GM23338 (cell line): ENCODE measurements at regions not wholly inside any gene's neighbourhood (a gene's known extent, or its start where the extent isn't known, plus 50 kb on each side); places are given as distances from the start of the nearest gene placed in this dataset.

Experiments used
- ATAC-seq: fragments of 200-7000 bp; cut with Tn5 transposase; 3 replicates; pipeline ENCODE4 v1.9.1; 2020
- DNase-seq: peaks from one replicate; pipeline ENCODE4 v3.0.0-alpha.2; 2015; ENCODE audit warnings: low spot score
- H2AFZ ChIP-seq: fragments of 200-600 bp; sonication (generic); 2 replicates; pipeline ENCODE4 v1.8.0; 2016; ENCODE audit warnings: antibody characterized with exemption, mild to moderate bottlenecking, moderate library complexity
- H3F3A ChIP-seq: fragments of 200-600 bp; sonication (generic); replicated peaks from 2 replicates; pipeline ENCODE4 v1.8.0; 2017; ENCODE audit warnings: antibody characterized with exemption, mixed run types, low read depth
- H3K27ac ChIP-seq: fragments of 200-600 bp; sonication (generic); 2 replicates; pipeline ENCODE4 v1.6.1; 2016; ENCODE audit warnings: low read depth
- H3K27me3 ChIP-seq: fragments of 200-600 bp; sonication (generic); 2 replicates; pipeline ENCODE4 v1.8.0; 2016; ENCODE audit warnings: mild to moderate bottlenecking, mixed run types, moderate library complexity; ENCODE audit not compliant: insufficient read depth
- H3K36me3 ChIP-seq: fragments of 200-600 bp; sonication (generic); 2 replicates; pipeline ENCODE4 v1.8.0; 2016; ENCODE audit warnings: mild to moderate bottlenecking; ENCODE audit not compliant: insufficient read depth
- H3K4me1 ChIP-seq: fragments of 200-600 bp; sonication (generic); 2 replicates; pipeline ENCODE4 v1.8.0; 2016; ENCODE audit warnings: mild to moderate bottlenecking, moderate library complexity; ENCODE audit not compliant: insufficient read depth
- H3K4me2 ChIP-seq: fragments of 200-600 bp; sonication (generic); 2 replicates; pipeline ENCODE4 v1.7.1; 2017; ENCODE audit warnings: mixed run types
- H3K4me3 ChIP-seq: fragments of 200-600 bp; sonication (generic); 2 replicates; pipeline ENCODE4 v1.6.1; 2016; ENCODE audit warnings: mixed run types
- H3K79me2 ChIP-seq: fragments of 200-600 bp; sonication (generic); replicated peaks from 2 replicates; pipeline ENCODE4 v1.8.0; 2017; ENCODE audit warnings: mild to moderate bottlenecking; ENCODE audit not compliant: insufficient read depth
- H3K9me2 ChIP-seq: fragments of 200-600 bp; sonication (generic); 2 replicates; pipeline ENCODE4 v1.8.0; 2017; ENCODE audit not compliant: insufficient read depth
- H4K20me1 ChIP-seq: fragments of 200-600 bp; sonication (generic); replicated peaks from 2 replicates; pipeline ENCODE4 v1.8.0; 2017; ENCODE audit warnings: mild to moderate bottlenecking; ENCODE audit not compliant: insufficient read depth
- H3K27ac Mint-ChIP-seq: 2 replicates; pipeline ENCODE4 v1.8.0; 2020; ENCODE audit warnings: inconsistent platforms, mild to moderate bottlenecking, moderate library complexity, mixed read lengths
- H3K27me3 Mint-ChIP-seq: 3 replicates; pipeline ENCODE4 v1.8.0; 2022; ENCODE audit warnings: low read depth, mild to moderate bottlenecking, moderate library complexity, mixed read lengths, inconsistent platforms; ENCODE audit not compliant: insufficient read depth, poor library complexity
- H3K36me3 Mint-ChIP-seq: 3 replicates; pipeline ENCODE4 v1.8.0; 2021; ENCODE audit warnings: low read depth, mild to moderate bottlenecking, inconsistent platforms, moderate library complexity, mixed read lengths
- H3K4me1 Mint-ChIP-seq: 3 replicates; pipeline ENCODE4 v1.8.0; 2020; ENCODE audit warnings: mild to moderate bottlenecking, inconsistent platforms, mixed read lengths
- H3K4me3 Mint-ChIP-seq: 3 replicates; pipeline ENCODE4 v1.8.0; 2021; ENCODE audit warnings: moderate library complexity, mild to moderate bottlenecking, inconsistent platforms, mixed read lengths
- H3K9me3 Mint-ChIP-seq: 3 replicates; pipeline ENCODE4 v1.8.0; 2020; ENCODE audit warnings: moderate library complexity, mild to moderate bottlenecking, inconsistent platforms, mixed read lengths
- CREB1 ChIP-seq: fragments of 250-450 bp; sonication (Bioruptor Pico); IDR thresholded peaks from 2 replicates; pipeline ENCODE4 v1.5.0; 2020; ENCODE audit warnings: low read depth, mild to moderate bottlenecking, moderate library complexity
- EZH2 ChIP-seq: fragments of 200-600 bp; sonication (generic); IDR thresholded peaks from one replicate; pipeline ENCODE4 v1.8.0; 2017; ENCODE audit warnings: antibody characterized with exemption, mild to moderate bottlenecking, low read depth; ENCODE audit not compliant: unreplicated experiment
- EZH2phosphoT487 ChIP-seq: fragments of 200-600 bp; sonication (generic); IDR thresholded peaks from one replicate; pipeline ENCODE4 v1.8.1; 2018; ENCODE audit warnings: antibody characterized with exemption; ENCODE audit not compliant: unreplicated experiment
- JUNB ChIP-seq: IDR thresholded peaks from one replicate; pipeline ENCODE4 v1.6.1; 2016; ENCODE audit warnings: antibody characterized with exemption; ENCODE audit not compliant: unreplicated experiment
- NANOG ChIP-seq: IDR thresholded peaks from 2 replicates; pipeline ENCODE4 v1.6.1; 2016; ENCODE audit warnings: antibody characterized with exemption, borderline replicate concordance
- POLR2AphosphoS5 ChIP-seq: IDR thresholded peaks from 2 replicates; pipeline ENCODE4 v1.6.1; 2016; ENCODE audit warnings: antibody characterized with exemption, low read depth
- STAT1 ChIP-seq: IDR thresholded peaks from one replicate; pipeline ENCODE4 v1.6.1; 2016; ENCODE audit warnings: antibody characterized with exemption; ENCODE audit not compliant: unreplicated experiment
- ZNF114 ChIP-seq: fragments of 250-450 bp; sonication (Bioruptor Pico); IDR thresholded peaks from 2 replicates; pipeline ENCODE4 v1.5.0; 2020; ENCODE audit warnings: mild to moderate bottlenecking, moderate library complexity
- ZNF331 ChIP-seq: fragments of 250-450 bp; sonication (Bioruptor Pico); IDR thresholded peaks from 2 replicates; pipeline ENCODE4 v1.5.0; 2020; ENCODE audit warnings: low read depth, mild to moderate bottlenecking, moderate library complexity
- TF ChIP-seq, protein P1 (sequence below), 2 experiments: fragments of 200-600 bp in 1 of 2; sonication (generic) in 1 of 2; conservative IDR thresholded peaks; 2 replicates each; pipeline versions ENCODE4 v1.5.1 to v1.6.1; 2016 to 2017; ENCODE audit warnings: antibody characterized with exemption in 2 of 2, low read depth in 2 of 2, mild to moderate bottlenecking in 2 of 2, moderate library complexity in 1 of 2
- TF ChIP-seq, protein P2 (sequence below): fragments of 250-450 bp; sonication (Bioruptor Pico); IDR thresholded peaks from 2 replicates; pipeline ENCODE4 v1.5.0; 2020; ENCODE audit warnings: mild to moderate bottlenecking, moderate library complexity
- TF ChIP-seq, protein P3 (sequence below): IDR thresholded peaks from one replicate; pipeline ENCODE4 v1.6.1; 2018; ENCODE audit warnings: antibody characterized with exemption; ENCODE audit not compliant: unreplicated experiment
- TF ChIP-seq, protein P4 (sequence below): IDR thresholded peaks from 2 replicates; pipeline ENCODE4 v1.6.1; 2016; ENCODE audit warnings: antibody characterized with exemption

DNA sequence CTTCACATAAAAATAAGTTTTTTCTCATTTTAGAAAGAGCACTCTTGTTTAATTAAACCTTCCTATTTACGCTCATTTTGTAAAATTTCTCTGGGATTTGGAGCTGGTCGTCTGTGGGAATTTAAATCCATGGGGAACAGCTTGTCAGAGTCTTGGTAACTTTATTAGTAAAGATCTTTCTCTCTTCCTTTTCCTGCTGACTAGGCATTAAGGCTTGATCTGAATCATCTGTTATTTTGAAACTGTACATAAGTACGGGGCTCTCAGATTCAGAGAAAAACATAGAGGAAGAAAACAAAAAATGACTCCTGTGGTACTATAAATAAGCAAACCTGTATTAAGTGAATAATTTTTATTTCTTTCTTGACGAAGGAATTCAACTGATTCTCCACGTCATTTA, 150.2 kb downstream of the ST6GAL2 start:
- H3K79me2 ChIP-seq: no peaks in the 10 kb centered on the region
- no peak for DNase-seq
- no peak overlapping the region for H3K4me2 ChIP-seq
- H3K4me1 Mint-ChIP-seq: peaks cover 5% of the 10 kb centered on the region; the same call in 2 of the 3 replicates
- H3K9me2 ChIP-seq: peaks cover 9% of the 10 kb centered on the region
- H3K27me3 Mint-ChIP-seq: peaks cover 2% of the 10 kb centered on the region
- no peak for ATAC-seq
- no peaks in the 10 kb centered on the region for H3K27me3 ChIP-seq
- no peak overlapping the region for H3K4me3 Mint-ChIP-seq
- no peak for TF ChIP-seq NANOG
- TF ChIP-seq, protein P1, sequence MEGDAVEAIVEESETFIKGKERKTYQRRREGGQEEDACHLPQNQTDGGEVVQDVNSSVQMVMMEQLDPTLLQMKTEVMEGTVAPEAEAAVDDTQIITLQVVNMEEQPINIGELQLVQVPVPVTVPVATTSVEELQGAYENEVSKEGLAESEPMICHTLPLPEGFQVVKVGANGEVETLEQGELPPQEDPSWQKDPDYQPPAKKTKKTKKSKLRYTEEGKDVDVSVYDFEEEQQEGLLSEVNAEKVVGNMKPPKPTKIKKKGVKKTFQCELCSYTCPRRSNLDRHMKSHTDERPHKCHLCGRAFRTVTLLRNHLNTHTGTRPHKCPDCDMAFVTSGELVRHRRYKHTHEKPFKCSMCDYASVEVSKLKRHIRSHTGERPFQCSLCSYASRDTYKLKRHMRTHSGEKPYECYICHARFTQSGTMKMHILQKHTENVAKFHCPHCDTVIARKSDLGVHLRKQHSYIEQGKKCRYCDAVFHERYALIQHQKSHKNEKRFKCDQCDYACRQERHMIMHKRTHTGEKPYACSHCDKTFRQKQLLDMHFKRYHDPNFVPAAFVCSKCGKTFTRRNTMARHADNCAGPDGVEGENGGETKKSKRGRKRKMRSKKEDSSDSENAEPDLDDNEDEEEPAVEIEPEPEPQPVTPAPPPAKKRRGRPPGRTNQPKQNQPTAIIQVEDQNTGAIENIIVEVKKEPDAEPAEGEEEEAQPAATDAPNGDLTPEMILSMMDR (conservative IDR thresholded peaks at IDR 0.05; ENCODE audit: low read depth in 2 of 2): no peak
- TF ChIP-seq, protein P2, sequence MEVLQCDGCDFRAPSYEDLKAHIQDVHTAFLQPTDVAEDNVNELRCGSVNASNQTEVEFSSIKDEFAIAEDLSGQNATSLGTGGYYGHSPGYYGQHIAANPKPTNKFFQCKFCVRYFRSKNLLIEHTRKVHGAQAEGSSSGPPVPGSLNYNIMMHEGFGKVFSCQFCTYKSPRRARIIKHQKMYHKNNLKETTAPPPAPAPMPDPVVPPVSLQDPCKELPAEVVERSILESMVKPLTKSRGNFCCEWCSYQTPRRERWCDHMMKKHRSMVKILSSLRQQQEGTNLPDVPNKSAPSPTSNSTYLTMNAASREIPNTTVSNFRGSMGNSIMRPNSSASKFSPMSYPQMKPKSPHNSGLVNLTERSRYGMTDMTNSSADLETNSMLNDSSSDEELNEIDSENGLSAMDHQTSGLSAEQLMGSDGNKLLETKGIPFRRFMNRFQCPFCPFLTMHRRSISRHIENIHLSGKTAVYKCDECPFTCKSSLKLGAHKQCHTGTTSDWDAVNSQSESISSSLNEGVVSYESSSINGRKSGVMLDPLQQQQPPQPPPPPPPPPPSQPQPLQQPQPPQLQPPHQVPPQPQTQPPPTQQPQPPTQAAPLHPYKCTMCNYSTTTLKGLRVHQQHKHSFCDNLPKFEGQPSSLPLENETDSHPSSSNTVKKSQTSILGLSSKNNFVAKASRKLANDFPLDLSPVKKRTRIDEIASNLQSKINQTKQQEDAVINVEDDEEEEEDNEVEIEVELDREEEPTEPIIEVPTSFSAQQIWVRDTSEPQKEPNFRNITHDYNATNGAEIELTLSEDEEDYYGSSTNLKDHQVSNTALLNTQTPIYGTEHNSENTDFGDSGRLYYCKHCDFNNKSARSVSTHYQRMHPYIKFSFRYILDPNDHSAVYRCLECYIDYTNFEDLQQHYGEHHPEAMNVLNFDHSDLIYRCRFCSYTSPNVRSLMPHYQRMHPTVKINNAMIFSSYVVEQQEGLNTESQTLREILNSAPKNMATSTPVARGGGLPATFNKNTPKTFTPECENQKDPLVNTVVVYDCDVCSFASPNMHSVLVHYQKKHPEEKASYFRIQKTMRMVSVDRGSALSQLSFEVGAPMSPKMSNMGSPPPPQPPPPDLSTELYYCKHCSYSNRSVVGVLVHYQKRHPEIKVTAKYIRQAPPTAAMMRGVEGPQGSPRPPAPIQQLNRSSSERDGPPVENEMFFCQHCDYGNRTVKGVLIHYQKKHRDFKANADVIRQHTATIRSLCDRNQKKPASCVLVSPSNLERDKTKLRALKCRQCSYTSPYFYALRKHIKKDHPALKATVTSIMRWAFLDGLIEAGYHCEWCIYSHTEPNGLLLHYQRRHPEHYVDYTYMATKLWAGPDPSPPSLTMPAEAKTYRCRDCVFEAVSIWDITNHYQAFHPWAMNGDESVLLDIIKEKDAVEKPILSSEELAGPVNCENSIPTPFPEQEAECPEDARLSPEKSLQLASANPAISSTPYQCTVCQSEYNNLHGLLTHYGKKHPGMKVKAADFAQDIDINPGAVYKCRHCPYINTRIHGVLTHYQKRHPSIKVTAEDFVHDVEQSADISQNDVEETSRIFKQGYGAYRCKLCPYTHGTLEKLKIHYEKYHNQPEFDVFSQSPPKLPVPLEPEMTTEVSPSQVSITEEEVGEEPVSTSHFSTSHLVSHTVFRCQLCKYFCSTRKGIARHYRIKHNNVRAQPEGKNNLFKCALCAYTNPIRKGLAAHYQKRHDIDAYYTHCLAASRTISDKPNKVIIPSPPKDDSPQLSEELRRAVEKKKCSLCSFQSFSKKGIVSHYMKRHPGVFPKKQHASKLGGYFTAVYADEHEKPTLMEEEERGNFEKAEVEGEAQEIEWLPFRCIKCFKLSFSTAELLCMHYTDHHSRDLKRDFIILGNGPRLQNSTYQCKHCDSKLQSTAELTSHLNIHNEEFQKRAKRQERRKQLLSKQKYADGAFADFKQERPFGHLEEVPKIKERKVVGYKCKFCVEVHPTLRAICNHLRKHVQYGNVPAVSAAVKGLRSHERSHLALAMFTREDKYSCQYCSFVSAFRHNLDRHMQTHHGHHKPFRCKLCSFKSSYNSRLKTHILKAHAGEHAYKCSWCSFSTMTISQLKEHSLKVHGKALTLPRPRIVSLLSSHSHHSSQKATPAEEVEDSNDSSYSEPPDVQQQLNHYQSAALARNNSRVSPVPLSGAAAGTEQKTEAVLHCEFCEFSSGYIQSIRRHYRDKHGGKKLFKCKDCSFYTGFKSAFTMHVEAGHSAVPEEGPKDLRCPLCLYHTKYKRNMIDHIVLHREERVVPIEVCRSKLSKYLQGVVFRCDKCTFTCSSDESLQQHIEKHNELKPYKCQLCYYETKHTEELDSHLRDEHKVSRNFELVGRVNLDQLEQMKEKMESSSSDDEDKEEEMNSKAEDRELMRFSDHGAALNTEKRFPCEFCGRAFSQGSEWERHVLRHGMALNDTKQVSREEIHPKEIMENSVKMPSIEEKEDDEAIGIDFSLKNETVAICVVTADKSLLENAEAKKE (CRISPR knock-in tag): no peak
- TF ChIP-seq, protein P3, sequence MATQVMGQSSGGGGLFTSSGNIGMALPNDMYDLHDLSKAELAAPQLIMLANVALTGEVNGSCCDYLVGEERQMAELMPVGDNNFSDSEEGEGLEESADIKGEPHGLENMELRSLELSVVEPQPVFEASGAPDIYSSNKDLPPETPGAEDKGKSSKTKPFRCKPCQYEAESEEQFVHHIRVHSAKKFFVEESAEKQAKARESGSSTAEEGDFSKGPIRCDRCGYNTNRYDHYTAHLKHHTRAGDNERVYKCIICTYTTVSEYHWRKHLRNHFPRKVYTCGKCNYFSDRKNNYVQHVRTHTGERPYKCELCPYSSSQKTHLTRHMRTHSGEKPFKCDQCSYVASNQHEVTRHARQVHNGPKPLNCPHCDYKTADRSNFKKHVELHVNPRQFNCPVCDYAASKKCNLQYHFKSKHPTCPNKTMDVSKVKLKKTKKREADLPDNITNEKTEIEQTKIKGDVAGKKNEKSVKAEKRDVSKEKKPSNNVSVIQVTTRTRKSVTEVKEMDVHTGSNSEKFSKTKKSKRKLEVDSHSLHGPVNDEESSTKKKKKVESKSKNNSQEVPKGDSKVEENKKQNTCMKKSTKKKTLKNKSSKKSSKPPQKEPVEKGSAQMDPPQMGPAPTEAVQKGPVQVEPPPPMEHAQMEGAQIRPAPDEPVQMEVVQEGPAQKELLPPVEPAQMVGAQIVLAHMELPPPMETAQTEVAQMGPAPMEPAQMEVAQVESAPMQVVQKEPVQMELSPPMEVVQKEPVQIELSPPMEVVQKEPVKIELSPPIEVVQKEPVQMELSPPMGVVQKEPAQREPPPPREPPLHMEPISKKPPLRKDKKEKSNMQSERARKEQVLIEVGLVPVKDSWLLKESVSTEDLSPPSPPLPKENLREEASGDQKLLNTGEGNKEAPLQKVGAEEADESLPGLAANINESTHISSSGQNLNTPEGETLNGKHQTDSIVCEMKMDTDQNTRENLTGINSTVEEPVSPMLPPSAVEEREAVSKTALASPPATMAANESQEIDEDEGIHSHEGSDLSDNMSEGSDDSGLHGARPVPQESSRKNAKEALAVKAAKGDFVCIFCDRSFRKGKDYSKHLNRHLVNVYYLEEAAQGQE: no peak
- TF ChIP-seq, protein P4, sequence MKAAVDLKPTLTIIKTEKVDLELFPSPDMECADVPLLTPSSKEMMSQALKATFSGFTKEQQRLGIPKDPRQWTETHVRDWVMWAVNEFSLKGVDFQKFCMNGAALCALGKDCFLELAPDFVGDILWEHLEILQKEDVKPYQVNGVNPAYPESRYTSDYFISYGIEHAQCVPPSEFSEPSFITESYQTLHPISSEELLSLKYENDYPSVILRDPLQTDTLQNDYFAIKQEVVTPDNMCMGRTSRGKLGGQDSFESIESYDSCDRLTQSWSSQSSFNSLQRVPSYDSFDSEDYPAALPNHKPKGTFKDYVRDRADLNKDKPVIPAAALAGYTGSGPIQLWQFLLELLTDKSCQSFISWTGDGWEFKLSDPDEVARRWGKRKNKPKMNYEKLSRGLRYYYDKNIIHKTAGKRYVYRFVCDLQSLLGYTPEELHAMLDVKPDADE: no peak
- TF ChIP-seq STAT1: no peak
- no peak for TF ChIP-seq EZH2
- no peak for TF ChIP-seq ZNF331 (CRISPR knock-in tag)
- TF ChIP-seq ZNF114 (CRISPR knock-in tag): no peak
- no peak for TF ChIP-seq EZH2phosphoT487
- TF ChIP-seq JUNB: no peak
- no peak for TF ChIP-seq POLR2AphosphoS5
- no peak for TF ChIP-seq CREB1 (CRISPR knock-in tag)
- H3K27ac Mint-ChIP-seq: no peak overlapping the region
- no peak overlapping the region for H3K27ac ChIP-seq
- no peaks in the 10 kb centered on the region for H4K20me1 ChIP-seq
- no peak overlapping the region for H2AFZ ChIP-seq
- H3F3A ChIP-seq: no peaks in the 10 kb centered on the region
- H3K36me3 ChIP-seq: no peaks in the 10 kb centered on the region
- H3K36me3 Mint-ChIP-seq: peaks cover 6% of the 10 kb centered on the region; the same call in 1 of the 3 replicates
- no peaks in the 10 kb centered on the region for H3K4me1 ChIP-seq
- H3K9me3 Mint-ChIP-seq: peaks cover 12% of the 10 kb centered on the region; the same call in 2 of the 3 replicates
- H3K4me3 ChIP-seq: no peak overlapping the region
